HFF-Myc (cell line): ENCODE measurements at regions not wholly inside any gene's neighbourhood (a gene's known extent, or its start where the extent isn't known, plus 50 kb on each side); places are given as distances from the start of the nearest gene placed in this dataset.

Source experiments
- DNase-seq: peaks from one replicate; pipeline ENCODE4 v3.0.0-alpha.2; 2011; ENCODE audit warnings: low read depth; ENCODE audit errors: extremely low read depth
- H3K4me3 ChIP-seq: replicated peaks from 2 replicates; pipeline ENCODE4 v1.5.1; 2011; ENCODE audit warnings: low read depth, mild to moderate bottlenecking, control low read depth, low read length
- CTCF ChIP-seq: IDR thresholded peaks from 2 replicates; pipeline ENCODE4 v1.5.1; 2012; ENCODE audit warnings: mild to moderate bottlenecking, low read depth, low read length, control low read depth; ENCODE audit errors: missing control alignments

GRCh38 chr6:165917576-165917975 is 250.1 kb downstream of the TBXT start:
- no peak for DNase-seq
- H3K4me3 ChIP-seq = no peak overlapping the region
- TF ChIP-seq CTCF = no peak

DNA sequence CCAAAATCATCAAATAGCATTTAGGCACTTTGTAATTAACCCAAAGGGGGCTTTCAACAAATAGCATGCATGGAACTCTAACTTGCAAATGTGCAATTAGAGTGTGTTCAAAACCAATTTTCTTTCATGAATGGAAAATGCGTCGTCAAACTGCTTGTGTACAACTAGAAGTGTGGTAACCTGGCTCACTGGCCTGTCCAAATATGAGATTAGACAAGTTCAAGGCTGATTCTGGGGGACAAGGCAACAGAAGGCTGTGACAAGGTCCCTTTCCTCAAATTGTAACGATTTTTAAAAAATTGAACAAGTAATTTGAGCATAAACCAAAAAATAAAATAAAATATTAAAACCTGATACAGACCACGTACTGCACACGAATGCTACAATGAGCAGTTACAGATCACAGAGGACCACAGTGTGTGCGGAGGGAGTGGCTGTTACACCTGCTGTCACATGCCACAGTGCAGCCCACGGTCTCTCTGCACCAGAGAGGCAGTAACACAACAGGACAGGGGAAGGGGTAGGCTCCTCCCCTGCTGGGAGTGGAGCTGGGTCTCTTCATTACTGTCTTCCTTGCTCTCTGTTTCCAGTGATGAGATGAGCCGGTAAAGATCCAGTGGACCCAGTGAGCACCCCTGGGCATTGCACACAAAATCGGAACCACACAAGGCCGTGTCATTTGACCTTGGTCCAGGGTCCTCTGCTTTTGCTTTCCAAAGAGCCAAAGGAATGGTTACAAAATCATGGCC is 252.2 kb upstream of the PDE10A start:
- no peak for DNase-seq
- no peak overlapping the region for H3K4me3 ChIP-seq
- TF ChIP-seq CTCF = no peak

- no peak overlapping the region for H3K4me3 ChIP-seq
- no peak for TF ChIP-seq CTCF
- no peak for DNase-seq
These were observed 250.9 kb upstream of the PDE10A start for GRCh38 chr6:165913676-165914570.

GRCh38 chr6:165910184-165910966 is 247.3 kb upstream of the PDE10A start:
- DNase-seq = no peak
- TF ChIP-seq CTCF = no peak
- no peak overlapping the region for H3K4me3 ChIP-seq

- TF ChIP-seq CTCF = no peak
- no peak overlapping the region for H3K4me3 ChIP-seq
- no peak for DNase-seq
These were observed 243.7 kb upstream of the PDE10A start for GRCh38 chr6:165906736-165907135.

- H3K4me3 ChIP-seq = no peak overlapping the region
- no peak for DNase-seq
- TF ChIP-seq CTCF = no peak
These were observed 242.7 kb upstream of the PDE10A start for GRCh38 chr6:165905744-165906143.
